CD1c-positive myeloid dendritic cell (primary cell): ENCODE measurements at regions not wholly inside any gene's neighbourhood (a gene's known extent, or its start where the extent isn't known, plus 50 kb on each side); places are given as distances from the start of the nearest gene placed in this dataset.

Source experiments
- DNase-seq: peaks from one replicate; pipeline ENCODE4 v3.0.0-alpha.2; 2016; ENCODE audit errors: extremely low spot score

DNA sequence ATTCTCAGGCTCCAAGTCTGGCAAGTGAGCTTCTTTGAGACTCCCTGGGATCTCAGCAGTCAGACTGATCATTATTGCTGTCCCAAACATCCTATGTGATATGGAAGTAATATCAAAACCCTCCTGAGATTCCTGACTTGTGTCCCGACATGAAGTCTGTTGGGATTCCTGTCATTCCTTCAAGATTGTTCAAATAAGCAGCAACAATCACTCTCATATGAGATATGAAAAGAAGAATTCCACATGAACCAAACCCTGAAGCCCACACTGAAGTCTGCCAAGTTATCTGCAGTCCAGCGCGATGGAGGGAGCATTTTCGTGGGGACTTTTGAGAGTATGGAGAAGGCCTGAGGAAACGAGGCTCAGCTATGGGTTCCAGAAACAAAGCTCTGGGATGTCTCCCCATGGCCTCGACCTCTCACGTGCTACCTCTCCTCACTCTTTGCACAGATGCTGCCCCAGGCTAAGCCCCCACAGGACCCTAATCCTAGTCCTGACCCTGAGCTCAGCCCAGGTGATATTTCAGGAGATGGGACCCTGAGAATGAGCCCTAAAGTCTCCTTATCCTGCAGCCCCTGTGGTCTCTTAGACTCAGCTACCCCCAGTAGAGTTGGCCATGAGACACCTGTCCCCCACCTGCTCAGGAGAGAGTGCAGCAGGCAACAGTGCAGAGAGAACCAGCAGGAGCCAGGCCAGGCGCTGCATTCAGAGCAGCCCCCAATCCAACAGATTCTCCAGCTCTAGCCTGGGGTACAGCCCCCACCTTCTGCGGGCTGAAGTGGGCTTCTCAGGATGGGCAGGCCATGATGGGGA lies 100.2 kb downstream of the GGTLC2 start:
- DNase-seq: no peak

GRCh38 chr22:22745225-22746060 lies 101.0 kb downstream of the GGTLC2 start:
- DNase-seq: peak; percentile 57

DNA sequence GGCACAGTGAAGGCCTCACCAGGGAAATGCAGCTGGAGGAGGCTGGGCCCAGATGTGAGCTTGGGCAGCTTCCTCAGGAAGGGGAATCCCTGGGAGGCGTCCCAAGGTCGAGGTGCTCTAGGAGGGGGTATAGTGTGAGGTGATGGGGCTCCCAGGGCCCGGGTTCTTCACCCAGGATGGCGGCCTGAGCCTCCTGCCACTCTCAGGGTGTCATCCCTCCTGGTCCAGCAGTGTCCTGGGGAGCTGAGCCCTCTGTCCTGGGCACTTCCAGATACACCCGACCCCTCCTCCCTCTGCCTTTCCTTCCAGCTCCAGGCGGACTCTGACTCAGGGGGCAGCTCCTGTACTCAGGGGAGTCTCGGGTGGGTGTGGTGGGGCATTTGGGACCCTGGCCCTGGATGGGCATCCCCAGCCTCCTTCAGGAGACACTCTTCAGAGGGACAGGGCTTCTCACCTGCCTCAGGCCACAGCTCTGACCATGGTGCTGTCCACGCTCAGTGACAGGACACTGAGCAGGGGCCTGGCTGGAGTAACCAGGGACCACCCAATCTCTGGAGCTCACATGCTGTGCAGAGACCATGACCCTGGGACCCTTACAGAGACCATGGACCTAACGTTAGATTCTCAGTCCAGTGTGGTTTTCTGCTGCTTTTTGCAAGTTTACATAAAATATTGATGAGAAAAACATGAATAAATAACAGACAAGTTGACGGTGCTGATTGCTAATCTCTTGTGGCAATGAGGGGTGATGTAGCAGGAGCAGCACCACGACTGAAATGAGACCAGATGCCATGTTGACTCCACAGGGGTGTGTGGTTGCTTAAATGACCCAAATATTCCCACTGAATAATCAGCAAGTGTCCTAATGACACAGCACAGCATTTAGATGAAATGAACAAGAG lies 101.9 kb downstream of the GGTLC2 start:
- DNase-seq: no peak

DNA sequence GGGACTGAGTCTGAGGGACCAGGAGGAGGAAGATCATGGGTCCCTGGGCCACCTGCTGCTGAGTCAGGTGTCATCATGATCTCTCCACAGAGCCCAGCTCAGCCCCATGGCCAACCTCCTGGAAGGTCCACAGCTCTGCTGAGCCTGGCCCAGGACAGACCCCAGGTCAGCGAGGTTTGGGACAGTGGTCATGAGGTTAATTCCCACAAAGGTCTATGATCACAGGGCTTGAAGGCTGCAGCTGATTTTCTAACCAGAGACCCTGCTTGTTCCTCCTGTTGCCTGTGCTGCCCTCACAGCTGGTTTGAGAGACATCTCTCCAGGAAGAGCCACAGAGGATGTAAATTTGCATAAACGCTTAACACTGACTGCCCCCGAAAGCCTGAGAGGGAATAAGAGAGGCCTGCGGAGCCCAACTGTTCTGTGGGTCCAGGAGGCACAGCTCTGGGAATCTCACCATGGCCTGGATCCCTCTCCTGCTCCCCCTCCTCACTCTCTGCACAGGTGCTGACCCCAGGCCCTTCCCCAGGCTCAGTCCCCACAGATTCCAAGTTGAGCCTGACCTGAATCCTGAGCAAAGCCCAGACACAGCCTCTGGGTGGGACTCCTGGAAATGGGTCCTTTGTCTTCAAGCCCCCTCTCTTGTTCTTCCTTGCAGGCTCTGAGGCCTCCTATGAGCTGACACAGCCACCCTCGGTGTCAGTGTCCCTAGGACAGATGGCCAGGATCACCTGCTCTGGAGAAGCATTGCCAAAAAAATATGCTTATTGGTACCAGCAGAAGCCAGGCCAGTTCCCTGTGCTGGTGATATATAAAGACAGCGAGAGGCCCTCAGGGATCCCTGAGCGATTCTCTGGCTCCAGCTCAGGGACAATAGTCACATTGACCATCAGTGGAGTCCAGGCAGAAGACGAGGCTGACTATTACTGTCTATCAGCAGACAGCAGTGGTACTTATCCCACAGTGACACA lies 102.8 kb downstream of the GGTLC2 start:
- DNase-seq: no peak

DNA sequence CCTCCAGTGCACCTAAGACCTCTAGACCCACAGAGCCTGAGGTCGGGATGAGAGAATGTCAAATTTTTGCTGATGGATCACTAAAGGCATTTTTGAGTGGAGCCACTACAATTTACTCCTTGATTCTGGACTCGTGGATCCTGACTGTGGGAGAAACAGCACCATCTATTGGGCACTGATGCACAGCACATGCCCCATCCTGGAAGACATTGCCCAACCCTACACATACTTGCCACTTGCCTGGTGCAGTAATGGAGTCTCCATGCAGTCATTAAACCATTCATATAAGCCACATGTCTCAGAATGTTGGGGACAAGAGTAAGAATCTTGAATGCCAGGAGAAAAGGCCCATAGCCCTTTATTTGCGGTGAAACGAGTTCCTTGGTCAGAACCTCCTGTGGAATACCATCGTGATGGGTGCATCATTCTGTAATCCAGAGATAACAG lies 103.9 kb downstream of the GGTLC2 start:
- peak; percentile 61 for DNase-seq

DNA sequence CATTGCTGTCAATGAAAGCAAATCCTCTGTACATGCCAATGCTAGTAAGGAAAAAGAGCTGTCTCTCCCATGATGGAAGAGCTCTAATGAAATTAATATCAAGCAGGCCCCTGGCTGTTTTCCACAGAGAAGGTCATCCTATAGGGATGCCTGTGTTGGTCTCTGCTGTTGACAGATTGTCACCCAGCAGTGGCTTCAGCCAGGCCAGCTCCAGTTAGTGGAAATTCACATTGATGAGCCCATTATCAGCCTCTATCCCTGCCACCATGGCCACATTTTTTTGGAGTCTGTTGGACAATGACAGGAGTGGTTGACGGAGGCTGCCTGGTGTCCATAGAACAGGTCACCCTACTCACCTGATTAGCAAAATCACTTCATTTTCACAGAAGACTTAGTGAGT lies 104.3 kb downstream of the GGTLC2 start:
- DNase-seq: no peak

DNA sequence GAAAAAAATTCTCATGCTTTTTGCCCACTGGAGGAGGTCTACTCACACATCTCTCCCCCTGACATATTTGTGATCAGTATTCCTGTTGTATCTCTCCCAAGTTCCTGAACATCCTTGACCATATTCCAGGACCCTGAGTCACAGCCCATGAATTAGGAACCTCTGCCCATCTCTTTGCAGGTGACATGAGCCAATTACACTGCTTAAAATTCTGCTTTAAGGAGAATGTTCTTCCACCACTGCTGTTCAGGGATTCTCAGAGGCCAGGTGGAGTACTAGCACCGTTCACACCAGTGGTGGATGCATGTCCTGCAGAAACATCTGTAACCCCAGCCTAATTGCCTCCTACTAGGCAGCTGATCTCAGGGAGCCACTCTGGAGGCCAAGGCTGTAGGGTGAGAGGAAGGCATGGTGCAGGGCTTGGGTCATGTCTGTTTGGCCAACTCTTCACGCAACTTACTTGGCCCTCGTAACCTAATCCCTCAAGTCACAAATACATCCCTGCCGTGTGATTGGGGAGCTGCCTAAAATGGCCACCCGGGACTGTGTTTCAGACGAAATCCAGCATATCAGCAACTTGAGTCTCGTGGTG lies 104.8 kb downstream of the GGTLC2 start:
- DNase-seq: no peak

DNA sequence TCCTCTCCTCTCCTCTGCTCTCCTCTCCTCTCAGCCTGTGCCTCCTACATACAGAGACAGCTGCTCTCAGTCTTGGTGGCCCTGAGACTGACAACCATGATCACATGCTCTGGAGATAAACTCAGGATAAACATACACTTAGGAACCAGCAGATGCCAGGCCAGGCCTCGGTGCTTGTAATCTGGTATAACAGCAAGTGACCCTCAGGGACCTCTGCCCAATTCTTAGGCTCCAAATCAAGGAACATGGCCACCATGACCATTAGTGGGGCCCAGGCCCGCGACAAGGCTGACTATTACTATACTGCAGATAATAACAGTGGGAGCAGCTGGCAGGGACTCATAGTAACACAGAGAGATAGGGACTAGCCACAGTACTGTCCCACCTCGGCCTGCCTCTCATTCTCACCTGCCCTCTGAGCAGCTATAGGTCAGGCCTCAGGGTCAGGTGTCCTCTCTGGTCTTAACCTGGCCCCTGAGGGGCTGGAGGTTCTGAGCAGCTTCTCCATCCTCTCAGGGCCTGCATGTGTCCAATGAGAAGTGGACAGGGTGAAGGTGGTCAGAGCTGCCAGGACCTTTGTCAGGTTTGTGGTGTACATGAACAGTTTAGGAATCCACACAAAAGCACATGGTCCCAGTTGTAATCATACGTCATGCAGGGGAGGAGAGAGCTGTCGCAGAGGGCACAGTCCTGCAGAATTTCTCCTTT lies 106.1 kb downstream of the GGTLC2 start:
- no peak for DNase-seq

GRCh38 chr22:22751043-22751603 lies 106.7 kb downstream of the GGTLC2 start:
- no peak for DNase-seq

GRCh38 chr22:22752199-22752555 lies 107.8 kb downstream of the GGTLC2 start:
- DNase-seq: no peak

DNA sequence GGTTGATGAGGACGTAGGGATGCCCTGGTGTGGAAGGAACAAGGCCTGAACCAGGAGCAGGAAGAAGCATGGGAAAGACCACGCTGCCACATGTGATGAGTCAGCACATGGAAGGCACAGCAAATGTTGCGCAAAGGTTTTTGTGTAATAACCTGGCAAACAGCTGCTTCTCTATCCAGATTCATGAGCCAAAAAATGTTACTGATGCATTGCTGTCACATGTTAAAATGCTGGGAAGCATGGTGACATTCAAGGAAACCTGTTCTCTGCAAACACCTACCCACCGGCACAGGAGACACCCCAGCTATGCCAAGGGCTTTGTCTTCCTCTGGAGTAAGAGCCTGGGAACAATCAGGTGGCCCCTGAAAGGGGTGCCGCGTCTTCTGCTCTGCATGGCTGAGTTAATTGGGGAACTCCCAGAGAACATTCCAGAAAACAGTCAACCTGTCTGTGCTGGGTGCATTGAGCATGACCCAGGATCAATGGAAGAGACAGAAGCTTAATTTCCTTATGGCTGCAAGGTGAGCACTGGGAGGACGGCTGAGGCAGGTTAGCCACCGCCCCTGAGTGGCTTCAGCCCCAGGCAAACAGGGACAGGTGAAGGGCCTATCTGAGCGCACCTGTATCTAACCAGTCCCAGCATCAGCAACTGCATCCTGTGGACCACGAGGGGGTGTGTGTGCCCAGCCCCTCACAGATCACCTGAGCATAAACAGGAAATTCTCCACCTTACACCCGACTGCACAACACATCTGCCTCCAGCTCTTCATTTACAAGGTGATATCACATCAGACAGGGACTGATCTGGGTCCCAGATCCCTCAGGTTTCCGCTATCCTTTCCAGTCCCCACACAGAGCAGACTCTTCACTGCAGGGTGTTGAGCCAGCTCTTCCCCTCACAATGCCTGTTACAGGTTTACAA lies 108.4 kb downstream of the GGTLC2 start:
- peak; percentile 55 for DNase-seq

- DNase-seq: peak; percentile 72
Measured at GRCh38 chr22:22753526-22754267, 109.3 kb downstream of the GGTLC2 start.

DNA sequence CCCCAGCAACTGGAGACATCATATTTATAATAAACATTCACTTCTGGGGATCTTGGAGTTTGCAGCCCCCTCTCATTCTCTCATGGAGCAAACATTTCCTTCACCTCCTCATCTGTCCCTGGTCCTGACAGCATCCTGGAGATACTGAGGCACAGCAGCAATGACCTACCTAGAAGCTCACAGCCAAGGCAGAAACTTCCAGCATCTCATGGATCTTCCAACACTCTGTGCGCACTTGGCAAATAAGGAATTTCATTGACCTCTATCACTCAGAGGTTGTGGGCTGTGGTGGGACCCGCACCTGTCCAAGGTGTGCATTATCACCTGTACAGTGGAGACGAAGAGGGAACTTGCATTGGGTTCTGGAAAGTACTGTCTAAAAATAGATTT lies 109.8 kb downstream of the GGTLC2 start:
- no peak for DNase-seq

GRCh38 chr22:22754961-22755777 lies 110.8 kb downstream of the GGTLC2 start:
- no peak for DNase-seq

GRCh38 chr22:22755778-22756100 lies 111.3 kb downstream of the GGTLC2 start:
- no peak for DNase-seq

- no peak for DNase-seq
Measured at GRCh38 chr22:22756109-22756508, 111.7 kb downstream of the GGTLC2 start.
